HEK293T (cell line): ENCODE measurements at regions not wholly inside any gene's neighbourhood (a gene's known extent, or its start where the extent isn't known, plus 50 kb on each side); places are given as distances from the start of the nearest gene placed in this dataset.

Experiments used
- ARNT ChIP-seq: fragments of 450-650 bp; IDR thresholded peaks from 2 replicates; pipeline ENCODE4 v1.6.1; 2017; ENCODE audit warnings: mild to moderate bottlenecking
- CTBP1 ChIP-seq: fragments of 450-650 bp; IDR thresholded peaks from 2 replicates; pipeline ENCODE4 v1.6.1; 2016; ENCODE audit warnings: borderline replicate concordance
- TARDBP ChIP-seq: fragments of 450-650 bp; IDR thresholded peaks from 2 replicates; pipeline ENCODE4 v1.6.1; 2016

GRCh38 chr3:107268469-107268868 is 108.8 kb upstream of the CCDC54 start:
- no peak for TF ChIP-seq TARDBP
- no peak for TF ChIP-seq ARNT
- no peak for TF ChIP-seq CTBP1
